GM12874 (cell line): ENCODE measurements at regions not wholly inside any gene's neighbourhood (a gene's known extent, or its start where the extent isn't known, plus 50 kb on each side); places are given as distances from the start of the nearest gene placed in this dataset.

Source experiments
- CTCF ChIP-seq: IDR thresholded peaks from 2 replicates; pipeline ENCODE4 v1.5.1; 2011; ENCODE audit warnings: low read depth, mild to moderate bottlenecking, control low read depth, low read length, moderate library complexity; ENCODE audit not compliant: insufficient read depth

GRCh38 chr12:115335048-115335447 is 651.1 kb upstream of the TBX3 start:
- no peak for TF ChIP-seq CTCF

GRCh38 chr12:115332945-115333344 is 649.0 kb upstream of the TBX3 start:
- no peak for TF ChIP-seq CTCF

- no peak for TF ChIP-seq CTCF
These were observed 641.9 kb upstream of the TBX3 start for GRCh38 chr12:115325858-115326257.

DNA sequence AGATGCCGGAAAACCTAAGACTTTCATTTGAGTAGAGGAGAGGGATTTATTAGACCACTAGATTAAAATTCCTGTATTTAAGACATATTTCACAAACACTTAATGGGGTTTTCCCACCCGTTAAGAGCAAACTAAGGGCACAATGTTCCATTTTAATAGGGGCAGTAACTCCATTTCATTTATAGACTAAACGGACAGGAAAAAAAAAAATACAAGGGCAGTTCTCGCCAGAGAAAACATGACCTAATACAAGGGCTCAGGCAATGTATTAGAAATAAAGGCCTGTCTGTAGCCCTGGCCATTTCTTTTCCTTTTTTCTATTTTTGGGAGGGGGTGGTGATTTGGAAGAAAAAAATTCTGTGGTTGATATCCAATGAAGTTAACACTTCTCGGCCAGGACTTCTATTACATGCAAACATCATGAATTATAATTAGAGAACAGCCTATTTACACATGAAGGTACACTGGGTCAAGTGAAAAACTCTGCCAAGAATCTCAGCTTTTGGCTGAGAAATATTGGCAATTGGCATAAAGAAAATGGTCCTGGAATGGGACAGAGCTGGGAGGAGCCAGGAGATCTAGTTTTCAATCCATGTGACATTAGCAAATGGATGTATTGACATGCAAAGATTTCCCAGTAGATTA is 641.1 kb upstream of the TBX3 start:
- no peak for TF ChIP-seq CTCF

- TF ChIP-seq CTCF = no peak
These were observed 639.4 kb upstream of the TBX3 start for GRCh38 chr12:115323223-115323905.

- no peak for TF ChIP-seq CTCF
These were observed 638.3 kb upstream of the TBX3 start for GRCh38 chr12:115322275-115322674.

- TF ChIP-seq CTCF = no peak
These were observed 637.0 kb upstream of the TBX3 start for GRCh38 chr12:115320967-115321366.
